IMR-90 (cell line): ENCODE measurements at regions not wholly inside any gene's neighbourhood (a gene's known extent, or its start where the extent isn't known, plus 50 kb on each side); places are given as distances from the start of the nearest gene placed in this dataset.

ENCODE experiments used
- ATAC-seq: fragments of 200-7000 bp; cut with Tn5 transposase; 2 replicates; pipeline ENCODE4 v1.9.1; 2020; ENCODE audit warnings: low read depth, mild to moderate bottlenecking, moderate library complexity
- BruUV-seq: library from RNA; stranded (reverse); fragments of 400-500 nt; replicated peaks from 2 replicates; lab custom pipeline; 2021; lab: Mats Ljungman, UMichigan
- CTCF ChIA-PET: fragments of 300-600 bp; formaldehyde crosslinking; extraction: SDS; loops from one replicate; lab custom pipeline; 2021; ENCODE audit warnings: antibody characterized with exemption; lab: Yijun Ruan, JAX
- POLR2A ChIA-PET: fragments of 300-600 bp; sonication (Branson Sonifier 250); formaldehyde crosslinking; loops from one replicate; lab custom pipeline; 2022; ENCODE audit warnings: antibody characterized with exemption; ENCODE audit not compliant: unreplicated experiment; lab: Charles Lee
- DNase-seq: peaks from one replicate; pipeline ENCODE4 v3.0.0; 2013
- H2AFZ ChIP-seq: replicated peaks from 2 replicates; pipeline ENCODE3; 2013; ENCODE audit warnings: low read length, mild to moderate bottlenecking; ENCODE audit not compliant: poor library complexity
- H2AK5ac ChIP-seq: 2 replicates; pipeline ENCODE4 v1.6.1; 2013; ENCODE audit warnings: low read depth, low read length, inconsistent platforms
- H2AK9ac ChIP-seq: replicated peaks from 2 replicates; pipeline ENCODE3; 2013; ENCODE audit warnings: mild to moderate bottlenecking, low read depth, low read length, moderate library complexity; ENCODE audit not compliant: poor library complexity
- H2BK120ac ChIP-seq: 2 replicates; pipeline ENCODE4 v1.6.1; 2013; ENCODE audit warnings: low read depth, low read length, inconsistent platforms
- H2BK15ac ChIP-seq: 3 replicates; pipeline ENCODE4 v1.6.1; 2013; ENCODE audit warnings: low read depth, low read length, inconsistent platforms
- H2BK20ac ChIP-seq: 2 replicates; pipeline ENCODE4 v1.6.1; 2013; ENCODE audit warnings: low read depth, mild to moderate bottlenecking, inconsistent platforms, low read length, moderate library complexity
- H2BK5ac ChIP-seq: 2 replicates; pipeline ENCODE4 v1.6.1; 2013; ENCODE audit warnings: mild to moderate bottlenecking, low read depth, low read length, inconsistent platforms; ENCODE audit not compliant: poor library complexity, severe bottlenecking
- H3K14ac ChIP-seq: replicated peaks from 2 replicates; pipeline ENCODE4 v1.6.1; 2013; ENCODE audit warnings: low read depth, low read length, inconsistent platforms
- H3K18ac ChIP-seq: 2 replicates; pipeline ENCODE4 v1.6.1; 2013; ENCODE audit warnings: low read depth, low read length, control low read depth
- H3K23ac ChIP-seq: 2 replicates; pipeline ENCODE4 v1.6.1; 2013; ENCODE audit warnings: low read depth, low read length, inconsistent platforms
- H3K27ac ChIP-seq: 2 replicates; pipeline ENCODE4 v1.5.1; 2013; ENCODE audit warnings: mild to moderate bottlenecking, control low read depth, low read length; ENCODE audit not compliant: insufficient read depth
- H3K27me3 ChIP-seq: 2 replicates; pipeline ENCODE4 v1.6.1; 2013; ENCODE audit warnings: low read length; ENCODE audit not compliant: control insufficient read depth, insufficient read depth
- H3K36me3 ChIP-seq: 2 replicates; pipeline ENCODE4 v1.6.1; 2013; ENCODE audit warnings: low read length, mixed read lengths; ENCODE audit not compliant: control insufficient read depth, insufficient read depth
- H3K4ac ChIP-seq: 2 replicates; pipeline ENCODE4 v1.6.1; 2013; ENCODE audit warnings: low read depth, low read length, inconsistent platforms
- H3K4me1 ChIP-seq: 2 replicates; pipeline ENCODE4 v1.6.1; 2013; ENCODE audit warnings: low read length, mixed read lengths; ENCODE audit not compliant: control insufficient read depth, insufficient read depth
- H3K4me2 ChIP-seq: 2 replicates; pipeline ENCODE4 v1.6.1; 2013; ENCODE audit warnings: low read depth, mild to moderate bottlenecking, control low read depth, low read length, moderate library complexity
- H3K4me3 ChIP-seq: 2 replicates; pipeline ENCODE4 v1.5.1; 2013; ENCODE audit warnings: low read depth, mild to moderate bottlenecking, control low read depth, low read length, moderate library complexity; ENCODE audit not compliant: insufficient read depth
- H3K56ac ChIP-seq: 2 replicates; pipeline ENCODE4 v1.6.1; 2013; ENCODE audit warnings: low read length, inconsistent platforms; ENCODE audit not compliant: insufficient read depth; ENCODE audit errors: extremely low read depth
- H3K79me1 ChIP-seq, 2 experiments: 2 replicates each; pipeline ENCODE4 v1.6.1; 2013; ENCODE audit warnings: low read length in 2 of 2, inconsistent platforms in 1 of 2, low read depth in 1 of 2
- H3K9ac ChIP-seq: 2 replicates; pipeline ENCODE4 v1.6.1; 2013; ENCODE audit warnings: low read depth, low read length, control low read depth
- H3K9me1 ChIP-seq: 2 replicates; pipeline ENCODE4 v1.6.1; 2013; ENCODE audit warnings: low read length, inconsistent platforms; ENCODE audit not compliant: insufficient read depth
- H3K9me3 ChIP-seq: 2 replicates; pipeline ENCODE4 v1.6.1; 2013; ENCODE audit warnings: low read length; ENCODE audit not compliant: control insufficient read depth, insufficient read depth
- H4K20me1 ChIP-seq: 2 replicates; pipeline ENCODE4 v1.6.1; 2013; ENCODE audit warnings: low read length, inconsistent platforms; ENCODE audit not compliant: insufficient read depth
- H4K5ac ChIP-seq: 2 replicates; pipeline ENCODE4 v1.6.1; 2013; ENCODE audit warnings: mild to moderate bottlenecking, low read depth, low read length, control low read depth
- H4K8ac ChIP-seq, 2 experiments: 2 replicates each; pipeline ENCODE4 v1.6.1; 2013; ENCODE audit warnings: low read depth in 2 of 2, low read length in 2 of 2, control low read depth in 1 of 2, inconsistent platforms in 1 of 2
- H4K91ac ChIP-seq: 2 replicates; pipeline ENCODE4 v1.6.1; 2013; ENCODE audit warnings: low read depth, low read length, inconsistent platforms; ENCODE audit not compliant: insufficient read depth
- BHLHE40 ChIP-seq: fragments of 150-350 bp; IDR thresholded peaks from 2 replicates; pipeline ENCODE4 v1.6.1; 2016; ENCODE audit warnings: mild to moderate bottlenecking, low read depth, low read length
- CEBPB ChIP-seq: IDR thresholded peaks from 2 replicates; pipeline ENCODE4 v1.6.1; 2012; ENCODE audit warnings: low read depth, low read length, improper control_type of control experiment
- CHD1 ChIP-seq: IDR thresholded peaks from 2 replicates; pipeline ENCODE4 v1.6.1; 2012; ENCODE audit warnings: low read depth, low read length, improper control_type of control experiment
- CTCF ChIP-seq: conservative IDR thresholded peaks from 2 replicates; pipeline ENCODE4 v1.5.1; 2012; ENCODE audit warnings: mild to moderate bottlenecking, low read depth, low read length, improper control_type of control experiment
- FOS ChIP-seq: fragments of 150-350 bp; IDR thresholded peaks from 2 replicates; pipeline ENCODE4 v1.6.1; 2016; ENCODE audit warnings: low read depth, low read length
- MAFK ChIP-seq: IDR thresholded peaks from 2 replicates; pipeline ENCODE4 v1.6.1; 2012; ENCODE audit warnings: low read depth, low read length, improper control_type of control experiment
- MAZ ChIP-seq: IDR thresholded peaks from 2 replicates; pipeline ENCODE4 v1.6.1; 2012; ENCODE audit warnings: low read depth, mild to moderate bottlenecking, low read length, improper control_type of control experiment, moderate library complexity, borderline replicate concordance
- MXI1 ChIP-seq: IDR thresholded peaks from 2 replicates; pipeline ENCODE4 v1.6.1; 2012; ENCODE audit warnings: low read depth, mild to moderate bottlenecking, low read length, moderate library complexity, borderline replicate concordance
- NFE2L2 ChIP-seq: fragments of 150-350 bp; IDR thresholded peaks from 2 replicates; pipeline ENCODE4 v1.6.1; 2016; ENCODE audit warnings: low read depth, mild to moderate bottlenecking, low read length
- POLR2A ChIP-seq: IDR thresholded peaks from 2 replicates; pipeline ENCODE4 v1.6.1; 2012; ENCODE audit warnings: mild to moderate bottlenecking, low read depth, low read length
- RAD21 ChIP-seq: IDR thresholded peaks from 2 replicates; pipeline ENCODE4 v1.6.1; 2012; ENCODE audit warnings: low read length, improper control_type of control experiment
- RCOR1 ChIP-seq: IDR thresholded peaks from 2 replicates; pipeline ENCODE4 v1.6.1; 2012; ENCODE audit warnings: mild to moderate bottlenecking, low read length, improper control_type of control experiment; ENCODE audit not compliant: insufficient replicate concordance
- RFX5 ChIP-seq: IDR thresholded peaks from 2 replicates; pipeline ENCODE4 v1.8.0; 2012; ENCODE audit warnings: low read depth, mild to moderate bottlenecking, low read length, moderate library complexity
- SMC3 ChIP-seq: fragments of 150-350 bp; IDR thresholded peaks from 2 replicates; pipeline ENCODE4 v1.6.1; 2016; ENCODE audit warnings: low read depth, mild to moderate bottlenecking, antibody characterized with exemption, low read length, moderate library complexity
- WGBS, 2 experiments: methylation state at CpG; one replicate each; pipeline versions ENCODE4 v1.1.5 to v1.1.7; 2013; ENCODE audit warnings: missing lambda C conversion rate in 2 of 2; ENCODE audit not compliant: insufficient read length in 1 of 2; ENCODE audit errors: extremely low coverage in 2 of 2; 5-methylcytosine and 5-hydroxymethylcytosine counted together
- dilution Hi-C: fragments of 300-500 bp; cut with HindIII; formaldehyde crosslinking; loops from one replicate; pipeline ENCODE4 v1.14.3; 2018; ENCODE audit warnings: low sequenced_read_pairs; ENCODE audit not compliant: unreplicated experiment
- in situ Hi-C: fragments of 300-500 bp; cut with MboI; formaldehyde crosslinking; loops from 3 replicates; pipeline ENCODE4 v1.14.3; 2019; ENCODE audit warnings: low sequenced_read_pairs, inconsistent platforms, mixed read lengths
- intact Hi-C: fragments of 100-400 bp; cut with micrococcal nuclease; formaldehyde crosslinking; loops from 2 replicates; pipeline ENCODE4 v1.10.0; 2022
- TF ChIP-seq, protein P1 (sequence below): fragments of 150-350 bp; IDR thresholded peaks from 2 replicates; pipeline ENCODE4 v1.6.1; 2016; ENCODE audit warnings: low read depth, mild to moderate bottlenecking, low read length, moderate library complexity, borderline replicate concordance
- TF ChIP-seq, protein P2 (sequence below): fragments of 150-350 bp; IDR thresholded peaks from 2 replicates; pipeline ENCODE4 v1.6.1; 2017; ENCODE audit warnings: mild to moderate bottlenecking, antibody characterized with exemption, low read length, low read depth

DNA sequence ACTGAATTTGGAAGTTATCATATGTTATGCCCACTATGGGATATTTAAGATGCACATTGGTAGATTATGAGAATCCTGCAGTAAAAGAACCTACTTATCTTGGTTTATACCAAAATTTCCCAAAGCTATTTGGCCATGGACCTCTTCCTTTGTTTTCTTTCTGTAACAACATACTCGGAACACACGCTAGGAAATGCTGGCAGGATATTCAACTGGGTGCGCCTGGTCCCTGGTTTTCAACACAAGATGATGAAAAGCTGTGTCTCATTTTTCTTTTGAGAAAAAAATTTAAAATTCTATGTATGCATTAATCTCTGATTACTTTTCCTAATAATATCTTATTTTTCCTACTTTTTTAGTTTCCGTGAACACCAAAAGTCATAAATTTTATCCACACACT lies 128.5 kb upstream of the NRP1 start:
- Histone ChIP-seq H2BK5ac (no peak overlapping the region), H3K56ac (no peak overlapping the region), H3K9me3 (no peaks in the 10 kb centered on the region), H3K14ac (no peak overlapping the region), H3K4me1 (0 out of 2 replicates have a peak, but pooled peaks cover 2% of the 10 kb centered on the region), H3K27ac (no peak overlapping the region), H3K4me2 (no peak overlapping the region), H4K91ac (no peak overlapping the region), H4K5ac (no peak overlapping the region), H3K9me1 (no peaks in the 10 kb centered on the region), H3K4ac (no peak overlapping the region), H4K20me1 (no peaks in the 10 kb centered on the region), H3K9ac (no peak overlapping the region), H2AFZ (no peak overlapping the region), H2AK9ac (no peak overlapping the region), H2BK120ac (no peak overlapping the region), H2BK20ac (no peak overlapping the region), H3K23ac (no peak overlapping the region), H3K18ac (no peak overlapping the region), H3K36me3 (no peaks in the 10 kb centered on the region), H2BK15ac (no peak overlapping the region), H3K4me3 (no peak overlapping the region), H4K8ac (no peak overlapping the region), H3K79me1 (no peaks in the 10 kb centered on the region), H2AK5ac (no peak overlapping the region), H3K27me3 (no peaks in the 10 kb centered on the region)
- TF ChIP-seq BHLHE40 (no peak), POLR2A (no peak), MAZ (no peak), RCOR1 (no peak), RFX5 (no peak), RAD21 (no peak), CHD1 (no peak), CTCF (no peak), NFE2L2 (no peak), SMC3 (no peak), MAFK (no peak), CEBPB (no peak), FOS (no peak), MXI1 (no peak)
- TF ChIP-seq, protein P1, sequence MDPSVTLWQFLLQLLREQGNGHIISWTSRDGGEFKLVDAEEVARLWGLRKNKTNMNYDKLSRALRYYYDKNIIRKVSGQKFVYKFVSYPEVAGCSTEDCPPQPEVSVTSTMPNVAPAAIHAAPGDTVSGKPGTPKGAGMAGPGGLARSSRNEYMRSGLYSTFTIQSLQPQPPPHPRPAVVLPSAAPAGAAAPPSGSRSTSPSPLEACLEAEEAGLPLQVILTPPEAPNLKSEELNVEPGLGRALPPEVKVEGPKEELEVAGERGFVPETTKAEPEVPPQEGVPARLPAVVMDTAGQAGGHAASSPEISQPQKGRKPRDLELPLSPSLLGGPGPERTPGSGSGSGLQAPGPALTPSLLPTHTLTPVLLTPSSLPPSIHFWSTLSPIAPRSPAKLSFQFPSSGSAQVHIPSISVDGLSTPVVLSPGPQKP, result no peak
- TF ChIP-seq, protein P2, sequence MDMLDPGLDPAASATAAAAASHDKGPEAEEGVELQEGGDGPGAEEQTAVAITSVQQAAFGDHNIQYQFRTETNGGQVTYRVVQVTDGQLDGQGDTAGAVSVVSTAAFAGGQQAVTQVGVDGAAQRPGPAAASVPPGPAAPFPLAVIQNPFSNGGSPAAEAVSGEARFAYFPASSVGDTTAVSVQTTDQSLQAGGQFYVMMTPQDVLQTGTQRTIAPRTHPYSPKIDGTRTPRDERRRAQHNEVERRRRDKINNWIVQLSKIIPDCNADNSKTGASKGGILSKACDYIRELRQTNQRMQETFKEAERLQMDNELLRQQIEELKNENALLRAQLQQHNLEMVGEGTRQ, result no peak
- 100% methylated on average over 1 of the region's 4 CpGs; no CpG with 5 or more reads in 1 of the 2 experiments for WGBS, 2 experiments
- ATAC-seq (no peak), DNase-seq (no peak)
- BruUV-seq, result no TSS peak
- dilution Hi-C loops, result no loop called here
- CTCF ChIA-PET, result no interaction called here
- in situ Hi-C loops, result no loop called here
- intact Hi-C loops, result no loop called here
- POLR2A ChIA-PET, result interaction anchor here (0.6 kb wide), 1 partner anchor 35 kb away, joined by 4 read pairs; no protein-coding TSS in a partner anchor
